ENCODE measurements at regions not wholly inside any gene's neighbourhood (a gene's known extent, or its start where the extent isn't known, plus 50 kb on each side); places are given as distances from the start of the nearest gene placed in this dataset.

DNA sequence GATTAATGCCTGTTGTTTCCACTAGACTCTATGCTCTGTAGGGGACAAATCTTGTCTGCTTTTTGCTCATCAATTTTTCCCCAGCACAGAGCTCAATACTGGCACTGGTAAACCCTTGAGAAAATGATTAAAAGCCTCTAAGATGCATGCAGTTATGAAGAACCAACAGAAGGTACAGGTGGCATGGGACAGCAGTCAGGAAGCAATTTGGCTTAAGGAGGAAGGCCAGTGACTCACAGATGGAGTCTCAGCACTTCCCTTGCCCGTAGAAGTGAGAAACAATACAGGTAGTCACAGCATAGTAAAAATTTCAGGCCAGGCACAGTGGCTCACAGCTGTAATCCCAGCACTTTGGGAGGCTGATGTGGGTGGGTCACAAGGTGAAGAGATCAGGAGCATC lies 504.7 kb upstream of the RBFOX1 start:
- Histone ChIP-seq H3K9me3 (ENCODE audit: control insufficient read depth in 2 of 2, low read length in 2 of 2) (no peaks in the 10 kb centered on the region), H3K27me3 (ENCODE audit: control insufficient read depth, insufficient read depth, low read length) (no peaks in the 10 kb centered on the region), H3K4me3 (ENCODE audit: low read depth, low read length) (no peak overlapping the region), H3K36me3 (ENCODE audit: control insufficient read depth, insufficient read depth, low read length) (no peaks in the 10 kb centered on the region), H3K27ac (ENCODE audit: insufficient read depth, low read length, poor library complexity, severe bottlenecking) (no peak overlapping the region), H3K4me1 (ENCODE audit: control insufficient read depth, insufficient read depth, low read length, poor library complexity, severe bottlenecking) (no peaks in the 10 kb centered on the region)
- peaks cover 1 to 32% (median 9%) of the 10 kb centered on the region in 7 donors for H3K9me3 Mint-ChIP-seq
- no peaks in the 10 kb centered on the region for H3K27me3 Mint-ChIP-seq
- no peaks in the 10 kb centered on the region for H3K4me1 Mint-ChIP-seq
- no peak overlapping the region for H3K27ac Mint-ChIP-seq
- no peak overlapping the region for H3K4me3 Mint-ChIP-seq
- DNase-seq: no peak
- no peaks in the 10 kb centered on the region for H3K36me3 Mint-ChIP-seq
- no peak for ATAC-seq (ENCODE audit: low read depth in 2 of 2)

DNA sequence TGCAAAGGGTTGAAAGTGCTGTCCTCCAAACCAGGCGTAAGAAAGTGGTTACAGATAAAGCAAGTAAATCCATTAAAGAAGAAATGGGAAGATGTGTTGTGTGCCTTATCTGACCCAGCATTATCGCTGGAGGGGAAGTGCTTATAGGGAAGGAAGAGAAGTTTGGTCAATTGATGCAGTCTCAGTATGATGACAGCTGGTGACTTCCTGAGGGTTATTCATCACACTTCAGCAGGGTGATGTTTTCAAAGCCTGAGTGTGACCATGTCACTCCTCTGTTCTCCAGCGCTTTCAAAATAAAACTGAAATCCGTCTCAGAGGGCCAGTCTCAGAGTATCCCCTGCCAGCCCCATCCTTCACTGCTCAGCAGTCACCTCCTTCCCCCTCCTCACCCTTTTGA lies 505.4 kb upstream of the RBFOX1 start:
- H3K36me3 ChIP-seq (ENCODE audit: control insufficient read depth, insufficient read depth, low read length): no peaks in the 10 kb centered on the region
- Mint-ChIP-seq H3K27ac (no peak overlapping the region), H3K4me1 (no peaks in the 10 kb centered on the region), H3K27me3 (no peaks in the 10 kb centered on the region), H3K36me3 (no peaks in the 10 kb centered on the region), H3K9me3 (peaks cover 1 to 32% (median 9%) of the 10 kb centered on the region in 7 donors), H3K4me3 (no peak overlapping the region)
- ATAC-seq (ENCODE audit: low read depth in 2 of 2): no peak
- no peaks in the 10 kb centered on the region for H3K9me3 ChIP-seq (ENCODE audit: control insufficient read depth in 2 of 2, low read length in 2 of 2)
- DNase-seq: no peak
- H3K4me3 ChIP-seq (ENCODE audit: low read depth, low read length): no peak overlapping the region
- no peaks in the 10 kb centered on the region for H3K27me3 ChIP-seq (ENCODE audit: control insufficient read depth, insufficient read depth, low read length)
- no peak overlapping the region for H3K27ac ChIP-seq (ENCODE audit: insufficient read depth, low read length, poor library complexity, severe bottlenecking)
- H3K4me1 ChIP-seq (ENCODE audit: control insufficient read depth, insufficient read depth, low read length, poor library complexity, severe bottlenecking): no peaks in the 10 kb centered on the region

- H3K4me1 Mint-ChIP-seq: no peaks in the 10 kb centered on the region
- no peak overlapping the region for H3K27ac Mint-ChIP-seq
- Histone ChIP-seq H3K4me1 (ENCODE audit: control insufficient read depth, insufficient read depth, low read length, poor library complexity, severe bottlenecking) (no peaks in the 10 kb centered on the region), H3K27me3 (ENCODE audit: control insufficient read depth, insufficient read depth, low read length) (no peaks in the 10 kb centered on the region), H3K4me3 (ENCODE audit: low read depth, low read length) (no peak overlapping the region), H3K9me3 (ENCODE audit: control insufficient read depth in 2 of 2, low read length in 2 of 2) (peaks cover 0 to 5% of the 10 kb centered on the region in 2 experiments), H3K27ac (ENCODE audit: insufficient read depth, low read length, poor library complexity, severe bottlenecking) (no peak overlapping the region), H3K36me3 (ENCODE audit: control insufficient read depth, insufficient read depth, low read length) (no peaks in the 10 kb centered on the region)
- peaks cover 3% of the 10 kb centered on the region for H3K36me3 Mint-ChIP-seq
- H3K4me3 Mint-ChIP-seq: no peak overlapping the region
- ATAC-seq (ENCODE audit: low read depth in 2 of 2) (no peak), DNase-seq (no peak)
- H3K9me3 Mint-ChIP-seq: peaks cover 4 to 24% (median 7%) of the 10 kb centered on the region in 7 donors
- H3K27me3 Mint-ChIP-seq: no peaks in the 10 kb centered on the region
Observed at GRCh38 chr16:6822041-6822440, 510.6 kb upstream of the RBFOX1 start.

DNA sequence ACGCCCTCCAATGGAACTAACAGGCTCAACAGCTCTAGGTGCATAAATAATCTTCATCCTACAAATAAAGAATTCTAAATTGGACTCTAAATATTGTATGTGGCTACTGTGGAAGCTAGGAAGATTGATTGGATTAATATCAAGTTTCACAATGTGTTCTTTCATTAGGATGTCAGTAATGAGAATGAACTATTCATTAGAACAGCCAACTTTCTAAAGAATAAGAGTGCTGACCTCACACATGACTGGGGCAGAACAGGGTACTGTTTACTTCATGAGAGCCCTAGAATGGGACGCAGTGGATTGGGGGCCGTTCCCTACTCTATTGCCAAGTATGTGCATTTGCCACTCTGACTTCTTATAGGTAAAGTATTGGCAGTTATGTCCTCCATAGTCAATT lies 528.2 kb upstream of the RBFOX1 start:
- Histone ChIP-seq H3K27ac (ENCODE audit: insufficient read depth, low read length, poor library complexity, severe bottlenecking) (no peak overlapping the region), H3K9me3 (ENCODE audit: control insufficient read depth in 2 of 2, low read length in 2 of 2) (peaks cover 0 to 5% of the 10 kb centered on the region in 2 experiments), H3K4me3 (ENCODE audit: low read depth, low read length) (no peak overlapping the region), H3K36me3 (ENCODE audit: control insufficient read depth, insufficient read depth, low read length) (no peaks in the 10 kb centered on the region), H3K27me3 (ENCODE audit: control insufficient read depth, insufficient read depth, low read length) (no peaks in the 10 kb centered on the region), H3K4me1 (ENCODE audit: control insufficient read depth, insufficient read depth, low read length, poor library complexity, severe bottlenecking) (no peaks in the 10 kb centered on the region)
- ATAC-seq (ENCODE audit: low read depth in 2 of 2): no peak
- Mint-ChIP-seq H3K4me1 (no peaks in the 10 kb centered on the region), H3K36me3 (no peaks in the 10 kb centered on the region), H3K4me3 (no peak overlapping the region), H3K27me3 (no peaks in the 10 kb centered on the region), H3K27ac (no peak overlapping the region), H3K9me3 (peaks cover 3 to 23% (median 6%) of the 10 kb centered on the region in 7 donors)
- DNase-seq: no peak

DNA sequence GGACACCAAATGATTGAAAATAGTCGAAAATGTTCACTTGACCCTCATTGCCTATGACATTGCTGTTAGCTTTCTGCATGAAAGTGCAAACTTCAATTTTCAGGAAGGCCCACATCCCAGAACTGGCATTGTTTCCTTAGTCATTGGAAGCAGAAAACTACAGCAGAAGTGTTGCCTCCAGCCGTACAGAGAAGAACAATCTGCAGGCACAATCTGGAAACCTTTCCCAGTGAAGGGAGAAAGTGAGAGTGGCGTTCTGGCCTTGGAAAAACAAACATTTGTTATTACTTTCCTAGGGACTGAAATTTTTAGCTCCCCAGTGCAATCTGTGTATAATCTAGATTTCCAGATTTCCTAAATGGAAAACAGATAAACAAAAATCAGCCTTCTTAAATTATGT lies 529.5 kb upstream of the RBFOX1 start:
- Mint-ChIP-seq H3K9me3 (peaks cover 3 to 21% (median 6%) of the 10 kb centered on the region in 7 donors), H3K36me3 (no peaks in the 10 kb centered on the region), H3K27ac (no peak overlapping the region), H3K4me1 (no peaks in the 10 kb centered on the region), H3K4me3 (no peak overlapping the region), H3K27me3 (no peaks in the 10 kb centered on the region)
- Histone ChIP-seq H3K9me3 (ENCODE audit: control insufficient read depth in 2 of 2, low read length in 2 of 2) (peaks cover 0 to 5% of the 10 kb centered on the region in 2 experiments), H3K4me1 (ENCODE audit: control insufficient read depth, insufficient read depth, low read length, poor library complexity, severe bottlenecking) (no peaks in the 10 kb centered on the region), H3K27ac (ENCODE audit: insufficient read depth, low read length, poor library complexity, severe bottlenecking) (no peak overlapping the region), H3K27me3 (ENCODE audit: control insufficient read depth, insufficient read depth, low read length) (no peaks in the 10 kb centered on the region), H3K4me3 (ENCODE audit: low read depth, low read length) (no peak overlapping the region), H3K36me3 (ENCODE audit: control insufficient read depth, insufficient read depth, low read length) (no peaks in the 10 kb centered on the region)
- DNase-seq (no peak), ATAC-seq (ENCODE audit: low read depth in 2 of 2) (no peak)

DNA sequence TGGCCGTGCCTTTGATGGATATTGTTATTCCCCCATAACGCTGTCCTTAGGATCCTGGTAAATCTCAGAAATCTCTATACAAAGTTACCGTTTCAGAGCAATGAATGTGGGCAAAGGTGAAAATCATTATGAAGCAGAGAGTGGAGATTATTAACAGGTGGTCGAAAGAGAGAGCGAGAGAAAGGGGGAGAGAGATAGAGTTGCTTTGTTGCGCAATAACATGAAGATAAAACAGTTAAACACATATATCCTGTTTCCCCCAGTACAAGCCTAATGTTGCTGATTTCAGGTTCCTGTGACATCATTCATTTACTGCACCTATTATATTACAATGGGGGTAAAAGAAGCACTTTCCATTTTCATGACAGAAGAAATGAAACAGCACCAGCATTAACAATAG lies 535.4 kb upstream of the RBFOX1 start:
- H3K4me3 Mint-ChIP-seq: no peak overlapping the region
- ATAC-seq (ENCODE audit: low read depth in 2 of 2) (no peak), DNase-seq (no peak)
- H3K9me3 Mint-ChIP-seq: peaks cover 3 to 27% (median 14%) of the 10 kb centered on the region in 7 donors
- no peaks in the 10 kb centered on the region for H3K36me3 ChIP-seq (ENCODE audit: control insufficient read depth, insufficient read depth, low read length)
- H3K27ac ChIP-seq (ENCODE audit: insufficient read depth, low read length, poor library complexity, severe bottlenecking): no peak overlapping the region
- no peaks in the 10 kb centered on the region for H3K36me3 Mint-ChIP-seq
- no peak overlapping the region for H3K27ac Mint-ChIP-seq
- no peaks in the 10 kb centered on the region for H3K27me3 ChIP-seq (ENCODE audit: control insufficient read depth, insufficient read depth, low read length)
- H3K9me3 ChIP-seq (ENCODE audit: control insufficient read depth in 2 of 2, low read length in 2 of 2): peaks cover 2 to 4% of the 10 kb centered on the region in 2 experiments
- no peaks in the 10 kb centered on the region for H3K27me3 Mint-ChIP-seq
- no peaks in the 10 kb centered on the region for H3K4me1 ChIP-seq (ENCODE audit: control insufficient read depth, insufficient read depth, low read length, poor library complexity, severe bottlenecking)
- H3K4me1 Mint-ChIP-seq: no peaks in the 10 kb centered on the region
- no peak overlapping the region for H3K4me3 ChIP-seq (ENCODE audit: low read depth, low read length)

DNA sequence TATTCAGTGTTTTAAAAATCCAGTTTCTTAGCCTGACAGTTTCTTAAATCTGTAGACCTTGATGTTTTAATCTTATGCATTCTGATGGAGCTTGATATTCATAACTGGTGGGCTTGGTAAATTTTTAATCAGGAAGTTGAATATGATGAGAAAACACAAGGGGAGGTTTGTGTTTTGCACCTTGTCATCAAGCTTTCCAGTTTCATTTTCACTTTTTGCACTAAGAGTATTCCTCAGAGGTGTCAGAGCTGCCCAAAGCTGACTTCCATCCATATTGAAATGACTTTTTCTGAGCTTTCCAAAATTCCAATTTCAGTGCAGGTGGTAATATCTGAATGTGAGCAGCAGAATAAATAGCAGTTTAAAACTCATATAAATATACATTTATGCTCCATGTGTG lies 555.0 kb upstream of the RBFOX1 start:
- Mint-ChIP-seq H3K27me3 (no peaks in the 10 kb centered on the region), H3K4me3 (no peak overlapping the region), H3K4me1 (no peaks in the 10 kb centered on the region), H3K9me3 (peaks cover 0 to 12% (median 4%) of the 10 kb centered on the region in 7 donors), H3K27ac (no peak overlapping the region), H3K36me3 (no peaks in the 10 kb centered on the region)
- Histone ChIP-seq H3K4me1 (ENCODE audit: control insufficient read depth, insufficient read depth, low read length, poor library complexity, severe bottlenecking) (no peaks in the 10 kb centered on the region), H3K36me3 (ENCODE audit: control insufficient read depth, insufficient read depth, low read length) (no peaks in the 10 kb centered on the region), H3K27ac (ENCODE audit: insufficient read depth, low read length, poor library complexity, severe bottlenecking) (no peak overlapping the region), H3K9me3 (ENCODE audit: control insufficient read depth in 2 of 2, low read length in 2 of 2) (no peaks in the 10 kb centered on the region), H3K27me3 (ENCODE audit: control insufficient read depth, insufficient read depth, low read length) (no peaks in the 10 kb centered on the region), H3K4me3 (ENCODE audit: low read depth, low read length) (no peak overlapping the region)
- ATAC-seq (ENCODE audit: low read depth in 2 of 2): no peak
- DNase-seq: no peak

- no peaks in the 10 kb centered on the region for H3K36me3 Mint-ChIP-seq
- no peaks in the 10 kb centered on the region for H3K27me3 Mint-ChIP-seq
- DNase-seq (no peak), ATAC-seq (ENCODE audit: low read depth in 2 of 2) (no peak)
- peaks cover 0 to 6% (median 2%) of the 10 kb centered on the region in 7 donors for H3K9me3 Mint-ChIP-seq
- H3K36me3 ChIP-seq (ENCODE audit: control insufficient read depth, insufficient read depth, low read length): no peaks in the 10 kb centered on the region
- no peak overlapping the region for H3K4me3 Mint-ChIP-seq
- no peaks in the 10 kb centered on the region for H3K9me3 ChIP-seq (ENCODE audit: control insufficient read depth in 2 of 2, low read length in 2 of 2)
- H3K4me3 ChIP-seq (ENCODE audit: low read depth, low read length): no peak overlapping the region
- no peaks in the 10 kb centered on the region for H3K4me1 Mint-ChIP-seq
- no peak overlapping the region for H3K27ac ChIP-seq (ENCODE audit: insufficient read depth, low read length, poor library complexity, severe bottlenecking)
- H3K27me3 ChIP-seq (ENCODE audit: control insufficient read depth, insufficient read depth, low read length): no peaks in the 10 kb centered on the region
- no peak overlapping the region for H3K27ac Mint-ChIP-seq
- H3K4me1 ChIP-seq (ENCODE audit: control insufficient read depth, insufficient read depth, low read length, poor library complexity, severe bottlenecking): no peaks in the 10 kb centered on the region
Observed at GRCh38 chr16:6775712-6776111, 556.9 kb upstream of the RBFOX1 start.
